ENCODE measurements at regions not wholly inside any gene's neighbourhood (a gene's known extent, or its start where the extent isn't known, plus 50 kb on each side); places are given as distances from the start of the nearest gene placed in this dataset.

DNA sequence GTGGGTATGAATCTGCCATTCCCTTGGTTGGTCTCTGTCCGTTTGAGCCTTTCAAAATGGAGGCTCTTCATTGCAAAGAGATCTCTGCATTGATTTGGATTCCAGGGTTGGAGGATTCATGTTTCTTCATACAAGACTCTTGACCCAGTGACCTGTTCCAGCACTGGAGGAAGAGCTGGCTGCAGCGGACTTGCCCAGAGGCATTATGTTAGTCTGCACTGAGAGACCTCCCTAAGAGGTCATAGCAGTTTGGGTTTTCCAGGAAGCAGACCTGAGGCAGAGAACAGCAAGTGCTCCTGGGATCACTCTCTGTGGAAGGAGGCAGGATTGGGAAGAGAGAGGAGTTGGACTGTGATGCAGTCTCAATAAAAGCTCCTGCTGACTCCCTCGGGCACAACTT is 57.7 kb upstream of the PTPRT start:
- TF ChIP-seq JUND (IDR thresholded peaks at IDR 0.05; ENCODE audit: low read depth, low read length) (no peak), RCOR1 (conservative IDR thresholded peaks at IDR 0.05; ENCODE audit: low read depth, low read length) (no peak), DPF2 (IDR thresholded peaks at IDR 0.05) (no peak), EP300 (IDR thresholded peaks at IDR 0.05; ENCODE audit: borderline replicate concordance in 1 of 2, control insufficient read depth in 1 of 2, low read depth in 2 of 2, low read length in 2 of 2) (no peak), EZH2 (IDR thresholded peaks at IDR 0.05; ENCODE audit: borderline replicate concordance, control insufficient read depth, low read depth, low read length) (no peak), ZNF24 (IDR thresholded peaks at IDR 0.05) (no peak), POLR2AphosphoS5 (IDR thresholded peaks at IDR 0.05; ENCODE audit: low read length) (no peak)
- TF ChIP-seq, protein P1, sequence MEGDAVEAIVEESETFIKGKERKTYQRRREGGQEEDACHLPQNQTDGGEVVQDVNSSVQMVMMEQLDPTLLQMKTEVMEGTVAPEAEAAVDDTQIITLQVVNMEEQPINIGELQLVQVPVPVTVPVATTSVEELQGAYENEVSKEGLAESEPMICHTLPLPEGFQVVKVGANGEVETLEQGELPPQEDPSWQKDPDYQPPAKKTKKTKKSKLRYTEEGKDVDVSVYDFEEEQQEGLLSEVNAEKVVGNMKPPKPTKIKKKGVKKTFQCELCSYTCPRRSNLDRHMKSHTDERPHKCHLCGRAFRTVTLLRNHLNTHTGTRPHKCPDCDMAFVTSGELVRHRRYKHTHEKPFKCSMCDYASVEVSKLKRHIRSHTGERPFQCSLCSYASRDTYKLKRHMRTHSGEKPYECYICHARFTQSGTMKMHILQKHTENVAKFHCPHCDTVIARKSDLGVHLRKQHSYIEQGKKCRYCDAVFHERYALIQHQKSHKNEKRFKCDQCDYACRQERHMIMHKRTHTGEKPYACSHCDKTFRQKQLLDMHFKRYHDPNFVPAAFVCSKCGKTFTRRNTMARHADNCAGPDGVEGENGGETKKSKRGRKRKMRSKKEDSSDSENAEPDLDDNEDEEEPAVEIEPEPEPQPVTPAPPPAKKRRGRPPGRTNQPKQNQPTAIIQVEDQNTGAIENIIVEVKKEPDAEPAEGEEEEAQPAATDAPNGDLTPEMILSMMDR (IDR thresholded peaks at IDR 0.05 in 2 of 3, conservative IDR thresholded peaks at IDR 0.05 in 1 of 3; ENCODE audit: control insufficient read depth in 2 of 3, extremely low read depth in 1 of 3, insufficient read depth in 1 of 3, low read depth in 3 of 3, low read length in 3 of 3), result no peak
- TF ChIP-seq, protein P2, sequence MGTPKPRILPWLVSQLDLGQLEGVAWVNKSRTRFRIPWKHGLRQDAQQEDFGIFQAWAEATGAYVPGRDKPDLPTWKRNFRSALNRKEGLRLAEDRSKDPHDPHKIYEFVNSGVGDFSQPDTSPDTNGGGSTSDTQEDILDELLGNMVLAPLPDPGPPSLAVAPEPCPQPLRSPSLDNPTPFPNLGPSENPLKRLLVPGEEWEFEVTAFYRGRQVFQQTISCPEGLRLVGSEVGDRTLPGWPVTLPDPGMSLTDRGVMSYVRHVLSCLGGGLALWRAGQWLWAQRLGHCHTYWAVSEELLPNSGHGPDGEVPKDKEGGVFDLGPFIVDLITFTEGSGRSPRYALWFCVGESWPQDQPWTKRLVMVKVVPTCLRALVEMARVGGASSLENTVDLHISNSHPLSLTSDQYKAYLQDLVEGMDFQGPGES (IDR thresholded peaks at IDR 0.05), result no peak

Measured in GM12878 (cell line).